ENCODE measurements at regions not wholly inside any gene's neighbourhood (a gene's known extent, or its start where the extent isn't known, plus 50 kb on each side); places are given as distances from the start of the nearest gene placed in this dataset.
"Not testable (repeated sequence)": the region's sequence is repeated elsewhere in the genome, so short reads cannot be mapped to it uniquely, and the experiment has no call there.

GRCh38 chr10:125256026-125256425, 95.7 kb upstream of the CTBP2 start:
- Histone ChIP-seq H3K27ac (no peak overlapping the region), H3K27me3 (no peaks in the 10 kb centered on the region), H3K4me3 (no peak overlapping the region), H3K36me3 (no peaks in the 10 kb centered on the region), H3K4me1 (no peaks in the 10 kb centered on the region), H3K9me3 (peaks cover 5% of the 10 kb centered on the region)
- ATAC-seq (no peak), DNase-seq (no peak)
- TF ChIP-seq CTCF (IDR thresholded peaks at IDR 0.05) = no peak
- intact Hi-C loops (cut with DNase I) = no loop called here

- Histone ChIP-seq H3K4me3 (no peak overlapping the region), H3K27ac (no peak overlapping the region), H3K4me1 (no peaks in the 10 kb centered on the region), H3K9me3 (peaks cover 5% of the 10 kb centered on the region), H3K27me3 (no peaks in the 10 kb centered on the region), H3K36me3 (no peaks in the 10 kb centered on the region)
- intact Hi-C loops (cut with DNase I) = no loop called here
- TF ChIP-seq CTCF (IDR thresholded peaks at IDR 0.05) = no peak
- ATAC-seq (no peak), DNase-seq (no peak)
These were observed 92.6 kb upstream of the CTBP2 start for GRCh38 chr10:125252937-125253336.

GRCh38 chr10:125250834-125251233, 90.5 kb upstream of the CTBP2 start:
- H3K4me1 ChIP-seq; intact Hi-C loops (cut with DNase I); ATAC-seq; H3K4me3 ChIP-seq; H3K27me3 ChIP-seq; H3K9me3 ChIP-seq; H3K27ac ChIP-seq; DNase-seq; H3K36me3 ChIP-seq: not testable (repeated sequence)

- intact Hi-C loops (cut with DNase I) = no loop called here
- Histone ChIP-seq H3K36me3 (no peaks in the 10 kb centered on the region), H3K27me3 (peaks cover 6% of the 10 kb centered on the region), H3K4me1 (no peaks in the 10 kb centered on the region), H3K27ac (no peak overlapping the region), H3K4me3 (no peak overlapping the region), H3K9me3 (peaks cover 5% of the 10 kb centered on the region)
- DNase-seq = no peak
- ATAC-seq = no peak
- TF ChIP-seq CTCF (IDR thresholded peaks at IDR 0.05) = no peak
These were observed 89.6 kb upstream of the CTBP2 start for GRCh38 chr10:125249948-125250347.

GRCh38 chr10:125248489-125248888, 88.1 kb upstream of the CTBP2 start:
- intact Hi-C loops (cut with DNase I) = no loop called here
- DNase-seq = no peak
- Histone ChIP-seq H3K4me3 (no peak overlapping the region), H3K27ac (no peak overlapping the region), H3K36me3 (no peaks in the 10 kb centered on the region), H3K27me3 (peaks cover 6% of the 10 kb centered on the region), H3K4me1 (no peaks in the 10 kb centered on the region), H3K9me3 (peaks cover 5% of the 10 kb centered on the region)
- no peak for TF ChIP-seq CTCF (IDR thresholded peaks at IDR 0.05)
- no peak for ATAC-seq

GRCh38 chr10:125247576-125247975, 87.2 kb upstream of the CTBP2 start:
- no peaks in the 10 kb centered on the region for H3K4me1 ChIP-seq

More at GRCh38 chr10:125247576-125247975, 87.2 kb upstream of the CTBP2 start:
- intact Hi-C loops (cut with DNase I) = no loop called here
- no peak overlapping the region for H3K27ac ChIP-seq
- ATAC-seq = no peak
- peaks cover 6% of the 10 kb centered on the region for H3K27me3 ChIP-seq
- no peak overlapping the region for H3K4me3 ChIP-seq
- peaks cover 5% of the 10 kb centered on the region for H3K9me3 ChIP-seq
- no peaks in the 10 kb centered on the region for H3K36me3 ChIP-seq
- TF ChIP-seq CTCF (IDR thresholded peaks at IDR 0.05) = no peak
- no peak for DNase-seq

Measured in upper lobe of right lung (tissue), 1 donor.